Testis (tissue), 2 donors: ENCODE measurements at regions not wholly inside any gene's neighbourhood (a gene's known extent, or its start where the extent isn't known, plus 50 kb on each side); places are given as distances from the start of the nearest gene placed in this dataset.

Experiments used
- POLR2A ChIP-seq: fragments of 450-650 bp; IDR thresholded peaks from one replicate; pipeline ENCODE4 v1.6.1; 2017; ENCODE audit warnings: antibody characterized with exemption, mild to moderate bottlenecking, moderate library complexity
- TF ChIP-seq, protein P1 (sequence below), 3 experiments: fragments of 450-650 bp in 2 of 3; fragments of 200-600 bp in 1 of 3; sonication (generic) in 1 of 3; IDR thresholded peaks; one replicate each; pipeline ENCODE4 v1.5.1; 2016 to 2019; ENCODE audit warnings: antibody characterized with exemption in 3 of 3, mild to moderate bottlenecking in 2 of 3, moderate library complexity in 1 of 3

DNA sequence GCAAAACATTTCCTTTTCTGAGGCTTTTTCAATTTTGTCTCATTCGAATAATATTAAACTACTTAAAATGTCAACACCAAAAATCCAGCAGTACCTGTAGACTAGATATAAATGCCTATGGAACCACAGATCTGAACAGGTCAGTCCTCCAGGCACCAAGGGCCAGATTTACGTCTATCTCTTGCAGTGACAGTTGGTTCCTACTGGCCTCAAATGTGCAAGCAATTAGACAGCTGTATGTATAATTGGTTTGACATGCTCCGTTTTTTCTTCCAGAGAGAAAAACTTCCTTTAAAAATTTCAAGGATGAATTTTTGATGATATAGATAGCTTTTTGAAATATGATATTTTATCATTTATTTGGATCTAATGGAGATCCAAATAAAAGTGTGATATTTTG, 443.8 kb upstream of the POU3F3 start:
- TF ChIP-seq, protein P1, sequence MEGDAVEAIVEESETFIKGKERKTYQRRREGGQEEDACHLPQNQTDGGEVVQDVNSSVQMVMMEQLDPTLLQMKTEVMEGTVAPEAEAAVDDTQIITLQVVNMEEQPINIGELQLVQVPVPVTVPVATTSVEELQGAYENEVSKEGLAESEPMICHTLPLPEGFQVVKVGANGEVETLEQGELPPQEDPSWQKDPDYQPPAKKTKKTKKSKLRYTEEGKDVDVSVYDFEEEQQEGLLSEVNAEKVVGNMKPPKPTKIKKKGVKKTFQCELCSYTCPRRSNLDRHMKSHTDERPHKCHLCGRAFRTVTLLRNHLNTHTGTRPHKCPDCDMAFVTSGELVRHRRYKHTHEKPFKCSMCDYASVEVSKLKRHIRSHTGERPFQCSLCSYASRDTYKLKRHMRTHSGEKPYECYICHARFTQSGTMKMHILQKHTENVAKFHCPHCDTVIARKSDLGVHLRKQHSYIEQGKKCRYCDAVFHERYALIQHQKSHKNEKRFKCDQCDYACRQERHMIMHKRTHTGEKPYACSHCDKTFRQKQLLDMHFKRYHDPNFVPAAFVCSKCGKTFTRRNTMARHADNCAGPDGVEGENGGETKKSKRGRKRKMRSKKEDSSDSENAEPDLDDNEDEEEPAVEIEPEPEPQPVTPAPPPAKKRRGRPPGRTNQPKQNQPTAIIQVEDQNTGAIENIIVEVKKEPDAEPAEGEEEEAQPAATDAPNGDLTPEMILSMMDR (IDR thresholded peaks at IDR 0.05), result no peak
- no peak for TF ChIP-seq POLR2A
